Neural cell (in vitro differentiated cells): ENCODE measurements at regions not wholly inside any gene's neighbourhood (a gene's known extent, or its start where the extent isn't known, plus 50 kb on each side); places are given as distances from the start of the nearest gene placed in this dataset.

Source experiments
- H2AFZ ChIP-seq: fragments of 200-600, 300-800 bp; sonication (generic), shearing (Covaris generic); 2 replicates; pipeline ENCODE4 v1.6.0; 2014; ENCODE audit warnings: low read depth, mild to moderate bottlenecking, antibody characterized with exemption, low read length, moderate library complexity
- H3F3A ChIP-seq: fragments of 200-600 bp; shearing (Covaris generic); 2 replicates; pipeline ENCODE4 v1.6.1; 2016; ENCODE audit warnings: mild to moderate bottlenecking, moderate library complexity, mixed read lengths, antibody characterized with exemption, low read length; ENCODE audit not compliant: insufficient read depth, poor library complexity, severe bottlenecking
- H3K27ac ChIP-seq: fragments of 200-600, 300-800 bp; sonication (generic), shearing (Covaris generic); 2 replicates; pipeline ENCODE4 v1.5.1; 2014; ENCODE audit warnings: mild to moderate bottlenecking, low read length, moderate library complexity
- H3K27me3 ChIP-seq: fragments of 300-800, 200-600 bp; sonication (generic), shearing (Covaris generic); 2 replicates; pipeline ENCODE4 v1.6.0; 2014; ENCODE audit warnings: mild to moderate bottlenecking, low read depth, low read length, moderate library complexity; ENCODE audit not compliant: insufficient read depth
- H3K36me3 ChIP-seq: fragments of 300-800, 200-600 bp; sonication (generic), shearing (Covaris generic); 2 replicates; pipeline ENCODE4 v1.5.1; 2014; ENCODE audit warnings: mild to moderate bottlenecking, antibody characterized with exemption, low read length, moderate library complexity; ENCODE audit not compliant: insufficient read depth
- H3K4me2 ChIP-seq: fragments of 300-800, 200-600 bp; sonication (generic), shearing (Covaris generic); 2 replicates; pipeline ENCODE4 v1.6.0; 2014; ENCODE audit warnings: mild to moderate bottlenecking, low read length
- H3K4me3 ChIP-seq: fragments of 300-800, 200-600 bp; sonication (generic), shearing (Covaris generic); 2 replicates; pipeline ENCODE4 v1.5.1; 2014; ENCODE audit warnings: mild to moderate bottlenecking, low read length, moderate library complexity
- H3K79me2 ChIP-seq: fragments of 200-600 bp; shearing (Covaris generic); replicated peaks from 2 replicates; pipeline ENCODE4 v1.6.0; 2014; ENCODE audit warnings: mild to moderate bottlenecking, low read length, moderate library complexity; ENCODE audit not compliant: insufficient read depth
- H3K9ac ChIP-seq: fragments of 300-800, 200-600 bp; sonication (generic), shearing (Covaris generic); 2 replicates; pipeline ENCODE4 v1.6.1; 2016; ENCODE audit warnings: mild to moderate bottlenecking, low read length, mixed read lengths
- H3K9me2 ChIP-seq: fragments of 200-600 bp; shearing (Covaris generic); 2 replicates; pipeline ENCODE4 v1.6.1; 2016; ENCODE audit warnings: mild to moderate bottlenecking, low read length, mixed read lengths; ENCODE audit not compliant: insufficient read depth
- H3K9me3 ChIP-seq: fragments of 200-600, 300-800 bp; sonication (generic), shearing (Covaris generic); 2 replicates; pipeline ENCODE4 v1.6.1; 2016; ENCODE audit warnings: mild to moderate bottlenecking, mixed run types, low read length, moderate library complexity, mixed read lengths
- H4K20me1 ChIP-seq: fragments of 200-600 bp; shearing (Covaris generic); 2 replicates; pipeline ENCODE4 v1.6.1; 2016; ENCODE audit warnings: mild to moderate bottlenecking, mixed run types; ENCODE audit not compliant: insufficient read depth
- EP300 ChIP-seq: fragments of 450-650 bp; conservative IDR thresholded peaks from 2 replicates; pipeline ENCODE4 v1.6.1; 2014; ENCODE audit warnings: antibody characterized with exemption, mild to moderate bottlenecking, moderate library complexity; ENCODE audit not compliant: poor library complexity, severe bottlenecking
- EZH2 ChIP-seq: fragments of 200-600, 300-800 bp; shearing (Covaris generic), sonication (generic); IDR thresholded peaks from 2 replicates; pipeline ENCODE4 v1.6.1; 2014; ENCODE audit warnings: antibody characterized with exemption, low read length, borderline replicate concordance, mild to moderate bottlenecking; ENCODE audit not compliant: insufficient read depth, poor library complexity, severe bottlenecking
- MXI1 ChIP-seq: fragments of 450-650 bp; conservative IDR thresholded peaks from 2 replicates; pipeline ENCODE4 v1.6.1; 2014; ENCODE audit warnings: antibody characterized with exemption, mild to moderate bottlenecking; ENCODE audit not compliant: poor library complexity, severe bottlenecking
- POLR2AphosphoS5 ChIP-seq: IDR thresholded peaks from 2 replicates; pipeline ENCODE4 v1.6.1; 2012
- RAD21 ChIP-seq: fragments of 450-650 bp; conservative IDR thresholded peaks from 2 replicates; pipeline ENCODE4 v1.6.1; 2014; ENCODE audit warnings: antibody characterized with exemption, mild to moderate bottlenecking, moderate library complexity
- SMC3 ChIP-seq: fragments of 450-650 bp; conservative IDR thresholded peaks from 2 replicates; pipeline ENCODE4 v1.6.1; 2014; ENCODE audit warnings: antibody characterized with exemption, mild to moderate bottlenecking, moderate library complexity; ENCODE audit not compliant: poor library complexity
- TAF1 ChIP-seq: IDR thresholded peaks from 2 replicates; pipeline ENCODE4 v1.6.1; 2012; ENCODE audit warnings: low read depth
- TF ChIP-seq, protein P1 (sequence below): IDR thresholded peaks from 2 replicates; pipeline ENCODE4 v1.6.1; 2012; ENCODE audit warnings: borderline replicate concordance
- TF ChIP-seq, protein P2 (sequence below): fragments of 450-650 bp; IDR thresholded peaks from 2 replicates; pipeline ENCODE4 v1.5.1; 2014; ENCODE audit warnings: antibody characterized with exemption, mild to moderate bottlenecking, moderate library complexity; ENCODE audit not compliant: poor library complexity, severe bottlenecking

GRCh38 chr10:5311617-5312016 lies 53.1 kb upstream of the UCN3 start:
- TF ChIP-seq, protein P1, sequence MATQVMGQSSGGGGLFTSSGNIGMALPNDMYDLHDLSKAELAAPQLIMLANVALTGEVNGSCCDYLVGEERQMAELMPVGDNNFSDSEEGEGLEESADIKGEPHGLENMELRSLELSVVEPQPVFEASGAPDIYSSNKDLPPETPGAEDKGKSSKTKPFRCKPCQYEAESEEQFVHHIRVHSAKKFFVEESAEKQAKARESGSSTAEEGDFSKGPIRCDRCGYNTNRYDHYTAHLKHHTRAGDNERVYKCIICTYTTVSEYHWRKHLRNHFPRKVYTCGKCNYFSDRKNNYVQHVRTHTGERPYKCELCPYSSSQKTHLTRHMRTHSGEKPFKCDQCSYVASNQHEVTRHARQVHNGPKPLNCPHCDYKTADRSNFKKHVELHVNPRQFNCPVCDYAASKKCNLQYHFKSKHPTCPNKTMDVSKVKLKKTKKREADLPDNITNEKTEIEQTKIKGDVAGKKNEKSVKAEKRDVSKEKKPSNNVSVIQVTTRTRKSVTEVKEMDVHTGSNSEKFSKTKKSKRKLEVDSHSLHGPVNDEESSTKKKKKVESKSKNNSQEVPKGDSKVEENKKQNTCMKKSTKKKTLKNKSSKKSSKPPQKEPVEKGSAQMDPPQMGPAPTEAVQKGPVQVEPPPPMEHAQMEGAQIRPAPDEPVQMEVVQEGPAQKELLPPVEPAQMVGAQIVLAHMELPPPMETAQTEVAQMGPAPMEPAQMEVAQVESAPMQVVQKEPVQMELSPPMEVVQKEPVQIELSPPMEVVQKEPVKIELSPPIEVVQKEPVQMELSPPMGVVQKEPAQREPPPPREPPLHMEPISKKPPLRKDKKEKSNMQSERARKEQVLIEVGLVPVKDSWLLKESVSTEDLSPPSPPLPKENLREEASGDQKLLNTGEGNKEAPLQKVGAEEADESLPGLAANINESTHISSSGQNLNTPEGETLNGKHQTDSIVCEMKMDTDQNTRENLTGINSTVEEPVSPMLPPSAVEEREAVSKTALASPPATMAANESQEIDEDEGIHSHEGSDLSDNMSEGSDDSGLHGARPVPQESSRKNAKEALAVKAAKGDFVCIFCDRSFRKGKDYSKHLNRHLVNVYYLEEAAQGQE: no peak
- TF ChIP-seq TAF1: no peak
- TF ChIP-seq, protein P2, sequence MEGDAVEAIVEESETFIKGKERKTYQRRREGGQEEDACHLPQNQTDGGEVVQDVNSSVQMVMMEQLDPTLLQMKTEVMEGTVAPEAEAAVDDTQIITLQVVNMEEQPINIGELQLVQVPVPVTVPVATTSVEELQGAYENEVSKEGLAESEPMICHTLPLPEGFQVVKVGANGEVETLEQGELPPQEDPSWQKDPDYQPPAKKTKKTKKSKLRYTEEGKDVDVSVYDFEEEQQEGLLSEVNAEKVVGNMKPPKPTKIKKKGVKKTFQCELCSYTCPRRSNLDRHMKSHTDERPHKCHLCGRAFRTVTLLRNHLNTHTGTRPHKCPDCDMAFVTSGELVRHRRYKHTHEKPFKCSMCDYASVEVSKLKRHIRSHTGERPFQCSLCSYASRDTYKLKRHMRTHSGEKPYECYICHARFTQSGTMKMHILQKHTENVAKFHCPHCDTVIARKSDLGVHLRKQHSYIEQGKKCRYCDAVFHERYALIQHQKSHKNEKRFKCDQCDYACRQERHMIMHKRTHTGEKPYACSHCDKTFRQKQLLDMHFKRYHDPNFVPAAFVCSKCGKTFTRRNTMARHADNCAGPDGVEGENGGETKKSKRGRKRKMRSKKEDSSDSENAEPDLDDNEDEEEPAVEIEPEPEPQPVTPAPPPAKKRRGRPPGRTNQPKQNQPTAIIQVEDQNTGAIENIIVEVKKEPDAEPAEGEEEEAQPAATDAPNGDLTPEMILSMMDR: no peak
- TF ChIP-seq RAD21: no peak
- no peak for TF ChIP-seq MXI1
- no peak for TF ChIP-seq EP300
- TF ChIP-seq EZH2: no peak
- TF ChIP-seq SMC3: no peak
- no peak for TF ChIP-seq POLR2AphosphoS5
- H2AFZ ChIP-seq: no peak overlapping the region
- H3K9me2 ChIP-seq: no peaks in the 10 kb centered on the region
- no peak overlapping the region for H3K27ac ChIP-seq
- no peaks in the 10 kb centered on the region for H4K20me1 ChIP-seq
- no peak overlapping the region for H3K9ac ChIP-seq
- no peaks in the 10 kb centered on the region for H3K9me3 ChIP-seq
- no peaks in the 10 kb centered on the region for H3K79me2 ChIP-seq
- H3K4me2 ChIP-seq: no peak overlapping the region
- H3F3A ChIP-seq: no peaks in the 10 kb centered on the region
- H3K27me3 ChIP-seq: no peaks in the 10 kb centered on the region
- H3K36me3 ChIP-seq: no peaks in the 10 kb centered on the region
- H3K4me3 ChIP-seq: no peak overlapping the region

DNA sequence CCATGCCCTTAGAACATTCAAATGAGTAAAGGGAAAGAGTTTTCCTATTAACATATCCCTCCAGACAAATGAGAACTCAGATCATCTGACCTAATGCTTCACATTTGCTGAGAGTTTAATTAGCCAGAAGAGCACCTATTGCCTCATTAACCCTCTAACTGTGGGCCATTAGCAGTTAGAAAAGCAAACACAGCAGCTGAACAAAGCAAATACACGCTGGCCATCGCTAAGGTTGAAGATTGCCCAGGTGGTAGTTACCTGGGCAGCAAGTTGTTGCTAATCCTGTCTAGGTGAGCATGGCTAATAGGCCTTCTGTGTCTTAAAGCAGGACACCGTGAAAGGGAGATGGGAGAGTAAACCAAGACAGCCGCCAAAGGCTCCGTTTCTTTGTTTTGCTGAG lies 49.9 kb upstream of the UCN3 start:
- Histone ChIP-seq H3K79me2 (no peaks in the 10 kb centered on the region), H3F3A (no peaks in the 10 kb centered on the region), H3K27me3 (no peaks in the 10 kb centered on the region), H3K9me3 (no peaks in the 10 kb centered on the region), H3K4me3 (no peak overlapping the region), H3K4me2 (no peak overlapping the region), H3K36me3 (no peaks in the 10 kb centered on the region), H4K20me1 (no peaks in the 10 kb centered on the region), H3K27ac (no peak overlapping the region), H3K9me2 (no peaks in the 10 kb centered on the region), H3K9ac (no peak overlapping the region), H2AFZ (no peak overlapping the region)
- no peak for TF ChIP-seq POLR2AphosphoS5
- TF ChIP-seq MXI1: no peak
- no peak for TF ChIP-seq TAF1
- no peak for TF ChIP-seq EP300
